ENCODE measurements at regions not wholly inside any gene's neighbourhood (a gene's known extent, or its start where the extent isn't known, plus 50 kb on each side); places are given as distances from the start of the nearest gene placed in this dataset.

DNA sequence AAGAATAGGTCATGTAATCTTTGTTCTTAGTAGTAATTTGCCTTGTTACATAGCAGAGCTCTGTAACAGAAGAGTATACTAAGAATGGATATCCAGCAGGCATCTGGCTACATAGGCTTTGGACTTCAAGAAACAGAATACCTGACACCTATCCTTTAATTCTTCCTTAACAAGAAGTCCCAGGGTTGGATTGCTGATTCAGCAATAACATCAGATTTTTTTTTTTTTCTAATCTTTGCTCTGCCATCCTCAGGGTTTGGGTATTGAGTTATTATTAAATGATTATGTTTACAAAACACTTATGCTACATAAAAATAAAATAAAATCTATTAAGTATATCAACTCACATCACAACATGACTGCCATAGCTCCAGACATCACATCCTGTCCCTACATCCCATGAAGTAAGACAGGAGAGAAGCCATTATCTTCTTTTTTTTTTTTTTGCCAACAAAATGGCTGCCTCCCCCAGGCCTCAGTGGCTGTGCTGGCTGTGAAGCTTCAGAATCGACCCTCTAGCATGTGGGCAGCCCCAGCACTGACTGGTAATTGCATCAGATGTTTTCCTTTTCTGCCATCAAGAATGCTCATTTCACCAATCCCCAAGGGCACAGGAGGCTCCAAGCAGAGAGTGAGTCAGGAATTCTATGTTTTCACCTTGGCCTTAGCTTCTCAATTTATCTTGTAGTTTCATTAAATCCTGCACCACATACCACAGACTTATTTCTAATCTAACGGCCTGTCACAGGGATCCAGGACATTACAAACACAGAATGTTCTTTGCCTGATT, 186.2 kb downstream of the DICER1 start:
- no peak for DNase-seq (ENCODE audit: low read depth)
- H3K4me3 ChIP-seq (ENCODE audit: low read length) = no peak overlapping the region
- TF ChIP-seq, protein P1, sequence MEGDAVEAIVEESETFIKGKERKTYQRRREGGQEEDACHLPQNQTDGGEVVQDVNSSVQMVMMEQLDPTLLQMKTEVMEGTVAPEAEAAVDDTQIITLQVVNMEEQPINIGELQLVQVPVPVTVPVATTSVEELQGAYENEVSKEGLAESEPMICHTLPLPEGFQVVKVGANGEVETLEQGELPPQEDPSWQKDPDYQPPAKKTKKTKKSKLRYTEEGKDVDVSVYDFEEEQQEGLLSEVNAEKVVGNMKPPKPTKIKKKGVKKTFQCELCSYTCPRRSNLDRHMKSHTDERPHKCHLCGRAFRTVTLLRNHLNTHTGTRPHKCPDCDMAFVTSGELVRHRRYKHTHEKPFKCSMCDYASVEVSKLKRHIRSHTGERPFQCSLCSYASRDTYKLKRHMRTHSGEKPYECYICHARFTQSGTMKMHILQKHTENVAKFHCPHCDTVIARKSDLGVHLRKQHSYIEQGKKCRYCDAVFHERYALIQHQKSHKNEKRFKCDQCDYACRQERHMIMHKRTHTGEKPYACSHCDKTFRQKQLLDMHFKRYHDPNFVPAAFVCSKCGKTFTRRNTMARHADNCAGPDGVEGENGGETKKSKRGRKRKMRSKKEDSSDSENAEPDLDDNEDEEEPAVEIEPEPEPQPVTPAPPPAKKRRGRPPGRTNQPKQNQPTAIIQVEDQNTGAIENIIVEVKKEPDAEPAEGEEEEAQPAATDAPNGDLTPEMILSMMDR (conservative IDR thresholded peaks at IDR 0.05; ENCODE audit: low read depth, low read length) = no peak

DNA sequence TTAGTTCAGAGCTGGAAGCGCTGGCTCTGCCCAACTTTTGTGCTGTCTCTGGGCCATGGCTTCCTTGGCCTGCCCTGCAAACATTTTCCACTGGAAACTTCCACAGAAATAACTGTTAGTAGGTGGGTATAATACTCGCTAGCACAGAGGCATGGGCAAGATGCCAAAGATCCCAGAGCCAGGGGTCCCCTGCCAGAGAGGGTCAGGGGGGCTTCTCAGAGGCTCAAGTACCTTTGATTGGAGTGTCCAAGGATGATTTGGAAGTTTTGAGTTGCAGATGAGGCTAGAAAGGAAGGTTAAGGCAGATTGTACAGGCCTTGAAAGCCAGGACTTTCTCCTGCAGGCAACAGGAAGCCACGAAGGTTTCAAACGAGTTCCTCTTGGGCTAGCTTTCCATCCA, 187.6 kb downstream of the DICER1 start:
- TF ChIP-seq, protein P1 (conservative IDR thresholded peaks at IDR 0.05; ENCODE audit: low read depth, low read length) = no peak
- no peak for DNase-seq (ENCODE audit: low read depth)
- no peak overlapping the region for H3K4me3 ChIP-seq (ENCODE audit: low read length)

DNA sequence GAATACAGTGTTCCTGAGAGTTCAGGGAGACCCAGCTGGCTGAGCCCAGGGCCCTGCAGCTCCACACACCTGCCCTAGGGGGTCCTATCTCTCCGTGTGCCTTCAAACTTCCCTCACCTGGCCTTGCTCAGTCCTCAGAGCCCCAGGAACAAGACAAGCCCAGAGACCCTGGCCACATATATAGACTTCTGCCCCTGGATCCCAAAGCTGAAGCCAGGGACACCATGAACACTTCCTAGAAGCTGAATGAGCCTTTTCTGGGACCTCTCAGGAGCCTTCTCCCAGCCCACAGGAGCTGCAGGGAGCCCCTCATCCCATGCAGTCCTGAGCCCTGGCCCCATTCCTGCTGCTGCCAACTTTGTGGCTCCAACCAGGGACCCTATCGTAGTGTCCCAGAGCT, 190.5 kb downstream of the DICER1 start:
- TF ChIP-seq, protein P1 (conservative IDR thresholded peaks at IDR 0.05; ENCODE audit: low read depth, low read length) = no peak
- no peak overlapping the region for H3K4me3 ChIP-seq (ENCODE audit: low read length)
- DNase-seq (ENCODE audit: low read depth) = no peak

DNA sequence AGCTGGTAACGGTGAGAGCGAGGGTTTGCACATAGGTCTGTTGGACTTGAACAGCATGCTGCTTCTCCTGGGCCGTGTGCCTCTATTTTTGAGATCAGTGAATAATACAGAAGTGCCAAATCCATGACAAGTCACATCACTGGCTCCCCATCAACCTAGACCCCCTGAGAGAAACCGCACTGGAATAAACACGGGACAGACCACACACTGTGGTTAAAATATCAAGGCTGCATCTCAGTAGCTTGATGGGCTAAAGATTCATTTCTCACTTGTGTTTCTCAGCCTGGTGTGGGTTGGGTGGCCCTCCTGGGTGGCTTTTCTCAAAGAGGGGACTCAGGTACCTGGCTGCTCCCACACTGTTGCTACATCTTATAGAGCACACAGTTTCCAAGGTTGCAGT, 191.0 kb downstream of the DICER1 start:
- no peak overlapping the region for H3K4me3 ChIP-seq (ENCODE audit: low read length)
- DNase-seq (ENCODE audit: low read depth) = no peak
- TF ChIP-seq, protein P1 (conservative IDR thresholded peaks at IDR 0.05; ENCODE audit: low read depth, low read length) = no peak

DNA sequence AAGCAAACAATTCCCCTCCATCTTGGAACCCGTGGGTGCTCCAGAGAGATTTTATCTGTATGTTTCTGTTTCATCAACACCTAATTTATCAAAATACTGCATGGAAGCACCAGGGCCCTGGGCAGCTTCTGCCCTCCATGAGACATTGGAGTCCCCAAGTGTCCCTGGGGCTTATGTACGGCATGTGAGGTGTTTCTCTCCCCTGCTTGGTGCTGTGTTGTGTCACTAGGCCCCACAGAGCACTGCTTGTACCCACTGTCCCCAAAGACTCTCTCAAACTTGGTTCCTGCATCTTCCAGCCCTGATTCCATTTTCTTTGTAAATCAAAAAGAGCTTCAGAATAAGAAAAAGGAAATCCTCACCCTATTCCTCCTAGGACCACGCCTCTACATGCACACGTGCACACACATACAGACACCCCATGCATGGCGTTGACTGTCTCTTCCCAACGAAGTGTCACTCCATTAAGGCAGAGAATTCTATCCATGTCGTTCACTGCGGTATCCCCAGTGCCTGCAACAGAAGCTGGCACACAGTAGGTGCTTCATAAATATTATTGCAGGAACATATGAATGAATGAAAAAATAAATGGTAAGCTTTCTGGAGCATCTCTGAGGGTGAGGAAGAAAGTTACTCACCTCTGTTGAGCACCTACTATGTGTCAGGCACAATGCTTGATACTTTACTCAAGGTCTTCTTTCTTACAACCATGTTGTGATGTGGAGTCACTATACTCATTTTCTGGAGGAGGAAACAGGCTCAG, 191.6 kb downstream of the DICER1 start:
- H3K4me3 ChIP-seq (ENCODE audit: low read length) = no peak overlapping the region
- TF ChIP-seq, protein P1 (conservative IDR thresholded peaks at IDR 0.05; ENCODE audit: low read depth, low read length) = no peak

DNA sequence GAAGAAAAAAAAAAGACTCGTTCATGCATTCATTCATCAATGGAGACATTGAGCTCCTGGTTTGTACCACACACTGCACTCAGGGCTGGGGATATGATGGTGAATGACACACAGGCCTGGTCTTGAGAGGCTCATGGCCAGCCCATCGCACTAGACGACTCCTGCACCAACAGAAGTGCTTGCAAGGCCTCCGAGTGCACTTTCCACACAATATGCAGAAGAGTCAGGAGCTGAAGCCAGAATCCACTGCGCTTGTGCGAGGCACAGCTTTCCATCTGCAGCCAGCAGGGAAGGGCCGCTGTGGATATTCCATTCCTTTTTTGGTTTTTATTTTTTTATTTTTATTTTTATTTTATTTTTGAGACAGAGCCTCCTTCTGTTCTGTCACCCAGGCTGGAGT, 192.4 kb downstream of the DICER1 start:
- H3K4me3 ChIP-seq (ENCODE audit: low read length) = no peak overlapping the region
- TF ChIP-seq, protein P1 (conservative IDR thresholded peaks at IDR 0.05; ENCODE audit: low read depth, low read length) = no peak
- DNase-seq (ENCODE audit: low read depth) = no peak

More for the DNA sequence above, 191.6 kb downstream of the DICER1 start:
- DNase-seq (ENCODE audit: low read depth) = no peak

Data from retinal pigment epithelial cell (primary cell).